Panc1 (cell line): ENCODE measurements at regions not wholly inside any gene's neighbourhood (a gene's known extent, or its start where the extent isn't known, plus 50 kb on each side); places are given as distances from the start of the nearest gene placed in this dataset.

Experiments
- ATAC-seq: fragments of 200-7000 bp; cut with Tn5 transposase; 2 replicates; pipeline ENCODE4 v1.9.1; 2020; ENCODE audit warnings: mild to moderate bottlenecking, moderate library complexity
- BruUV-seq: library from RNA; stranded (reverse); fragments of 400-500 nt; replicated peaks from 2 replicates; lab custom pipeline; 2021; lab: Mats Ljungman, UMichigan
- CTCF ChIA-PET: fragments of 300-600 bp; sonication (Branson Sonifier 250); formaldehyde crosslinking; loops from one replicate; lab custom pipeline; 2022; ENCODE audit warnings: antibody characterized with exemption; lab: Charles Lee
- POLR2A ChIA-PET: fragments of 300-600 bp; sonication (Branson Sonifier 250); formaldehyde crosslinking; loops from one replicate; lab custom pipeline; 2022; ENCODE audit warnings: antibody characterized with exemption; lab: Charles Lee
- DNase-seq: peaks from one replicate; pipeline ENCODE4 v3.0.0-alpha.2; 2010; ENCODE audit warnings: low read depth, low spot score
- H3K27ac ChIP-seq: 2 replicates; pipeline ENCODE4 v1.5.1; 2011; ENCODE audit warnings: mild to moderate bottlenecking, low read length, inconsistent platforms
- H3K27me3 ChIP-seq: fragments of 200-500 bp; sonication (Bioruptor generic); 2 replicates; pipeline ENCODE4 v1.6.0; 2014; ENCODE audit warnings: low read length, inconsistent platforms; ENCODE audit not compliant: control insufficient read depth, insufficient read depth
- H3K36me3 ChIP-seq: fragments of 200-500 bp; sonication (Bioruptor generic); 2 replicates; pipeline ENCODE4 v1.5.1; 2014; ENCODE audit warnings: inconsistent platforms, mild to moderate bottlenecking, low read length, moderate library complexity; ENCODE audit not compliant: control insufficient read depth, insufficient read depth
- H3K4me1 ChIP-seq: 2 replicates; pipeline ENCODE4 v1.5.1; 2011; ENCODE audit warnings: inconsistent platforms, mild to moderate bottlenecking, low read length, moderate library complexity; ENCODE audit not compliant: control insufficient read depth, insufficient read depth
- H3K4me3 ChIP-seq, 2 experiments: 2 replicates each; pipeline ENCODE4 v1.5.1; 2011 to 2012; ENCODE audit warnings: low read depth in 2 of 2, low read length in 2 of 2, mild to moderate bottlenecking in 2 of 2, inconsistent platforms in 1 of 2, moderate library complexity in 1 of 2
- H3K9me3 ChIP-seq: fragments of 200-500 bp; sonication (Bioruptor generic); 2 replicates; pipeline ENCODE4 v1.5.1; 2014; ENCODE audit warnings: low read depth, mild to moderate bottlenecking, inconsistent platforms, low read length, moderate library complexity; ENCODE audit not compliant: control insufficient read depth, insufficient read depth
- POLR2AphosphoS5 ChIP-seq: IDR thresholded peaks from 2 replicates; pipeline ENCODE4 v1.6.1; 2012; ENCODE audit warnings: mild to moderate bottlenecking, low read depth, low read length, moderate library complexity
- SIN3A ChIP-seq: IDR thresholded peaks from 2 replicates; pipeline ENCODE4 v1.6.1; 2012; ENCODE audit warnings: low read depth, mild to moderate bottlenecking, low read length, moderate library complexity, borderline replicate concordance; ENCODE audit not compliant: insufficient read depth
- TCF7L2 ChIP-seq: IDR thresholded peaks from 2 replicates; pipeline ENCODE4 v1.6.1; 2011; ENCODE audit warnings: mild to moderate bottlenecking, low read depth, low read length, inconsistent platforms
- in situ Hi-C: cut with HindIII; loops from 2 replicates; pipeline ENCODE4 v1.10.0; 2016; ENCODE audit warnings: low sequenced_read_pairs, low pct_unique_long_range_greater_than_20kb
- intact Hi-C: fragments of 100-400 bp; cut with micrococcal nuclease; formaldehyde crosslinking; loops from one replicate; pipeline ENCODE4 v1.10.0; 2022; ENCODE audit not compliant: unreplicated experiment
- TF ChIP-seq, protein P1 (sequence below): fragments of 450-650 bp; IDR thresholded peaks from 2 replicates; pipeline ENCODE4 v1.5.1; 2017; ENCODE audit warnings: mild to moderate bottlenecking
- TF ChIP-seq, protein P2 (sequence below), 2 experiments: IDR thresholded peaks; 2 replicates each; pipeline ENCODE4 v1.6.1; 2011 to 2012; ENCODE audit warnings: low read depth in 2 of 2, control low read depth in 1 of 2, low read length in 1 of 2, mild to moderate bottlenecking in 1 of 2, moderate library complexity in 1 of 2; ENCODE audit not compliant: insufficient read depth in 1 of 2

DNA sequence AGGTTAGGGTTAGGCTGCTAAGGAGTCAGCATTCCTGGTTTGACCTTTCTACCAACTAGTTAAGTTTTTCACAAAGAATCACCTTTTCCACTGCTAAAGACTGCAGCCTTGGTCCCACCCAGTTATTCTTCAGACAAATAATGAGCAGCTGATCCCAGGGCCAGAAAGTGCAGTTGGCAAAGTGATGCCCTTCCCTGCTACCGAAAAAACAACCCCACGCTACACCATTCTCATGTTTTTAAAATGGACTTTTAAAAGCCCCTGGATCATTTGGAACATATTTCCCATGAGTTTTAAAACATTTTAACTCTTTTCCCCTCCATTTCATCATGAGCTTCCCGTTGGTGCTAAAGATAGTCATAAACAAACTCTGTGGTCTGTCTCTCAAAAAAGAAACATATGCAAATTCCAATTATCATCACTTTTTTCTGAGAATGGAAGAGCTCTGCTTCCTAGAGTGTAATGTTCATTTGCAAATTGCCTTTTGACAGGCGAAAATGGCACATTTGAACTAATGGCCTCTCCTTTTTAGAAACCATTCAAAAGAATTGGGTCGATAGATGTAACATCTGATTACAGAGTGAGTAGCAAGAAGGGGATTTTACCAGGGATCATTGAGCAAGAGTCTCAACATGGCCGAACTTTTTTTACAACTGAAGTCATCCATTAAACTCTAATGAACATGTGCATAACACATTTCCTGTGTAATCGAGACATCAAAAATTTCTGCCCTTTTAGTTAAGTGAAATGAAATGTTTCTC lies 129.3 kb upstream of the RAP1B start:
- Histone ChIP-seq H3K27me3 (no peaks in the 10 kb centered on the region), H3K27ac (peak overlapping the region; percentile 60; the same call in 1 of the 2 replicates), H3K4me1 (peaks cover 12% of the 10 kb centered on the region), H3K9me3 (no peaks in the 10 kb centered on the region; the same call in 1 of the 2 replicates), H3K36me3 (no peaks in the 10 kb centered on the region), H3K4me3 (no peak overlapping the region)
- ATAC-seq (no peak), DNase-seq (no peak)
- no TSS peak for BruUV-seq
- POLR2A ChIA-PET, result interaction anchor here (0.7 kb wide), 1 partner anchor 115 kb away, joined by 3 read pairs; no protein-coding TSS in a partner anchor
- in situ Hi-C loops (no loop called here), intact Hi-C loops (no loop called here)
- CTCF ChIA-PET, result no interaction called here
- no peak for TF ChIP-seq POLR2AphosphoS5
- TF ChIP-seq SIN3A, result no peak
- TF ChIP-seq, protein P1, sequence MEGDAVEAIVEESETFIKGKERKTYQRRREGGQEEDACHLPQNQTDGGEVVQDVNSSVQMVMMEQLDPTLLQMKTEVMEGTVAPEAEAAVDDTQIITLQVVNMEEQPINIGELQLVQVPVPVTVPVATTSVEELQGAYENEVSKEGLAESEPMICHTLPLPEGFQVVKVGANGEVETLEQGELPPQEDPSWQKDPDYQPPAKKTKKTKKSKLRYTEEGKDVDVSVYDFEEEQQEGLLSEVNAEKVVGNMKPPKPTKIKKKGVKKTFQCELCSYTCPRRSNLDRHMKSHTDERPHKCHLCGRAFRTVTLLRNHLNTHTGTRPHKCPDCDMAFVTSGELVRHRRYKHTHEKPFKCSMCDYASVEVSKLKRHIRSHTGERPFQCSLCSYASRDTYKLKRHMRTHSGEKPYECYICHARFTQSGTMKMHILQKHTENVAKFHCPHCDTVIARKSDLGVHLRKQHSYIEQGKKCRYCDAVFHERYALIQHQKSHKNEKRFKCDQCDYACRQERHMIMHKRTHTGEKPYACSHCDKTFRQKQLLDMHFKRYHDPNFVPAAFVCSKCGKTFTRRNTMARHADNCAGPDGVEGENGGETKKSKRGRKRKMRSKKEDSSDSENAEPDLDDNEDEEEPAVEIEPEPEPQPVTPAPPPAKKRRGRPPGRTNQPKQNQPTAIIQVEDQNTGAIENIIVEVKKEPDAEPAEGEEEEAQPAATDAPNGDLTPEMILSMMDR, result no peak
- TF ChIP-seq, protein P2, sequence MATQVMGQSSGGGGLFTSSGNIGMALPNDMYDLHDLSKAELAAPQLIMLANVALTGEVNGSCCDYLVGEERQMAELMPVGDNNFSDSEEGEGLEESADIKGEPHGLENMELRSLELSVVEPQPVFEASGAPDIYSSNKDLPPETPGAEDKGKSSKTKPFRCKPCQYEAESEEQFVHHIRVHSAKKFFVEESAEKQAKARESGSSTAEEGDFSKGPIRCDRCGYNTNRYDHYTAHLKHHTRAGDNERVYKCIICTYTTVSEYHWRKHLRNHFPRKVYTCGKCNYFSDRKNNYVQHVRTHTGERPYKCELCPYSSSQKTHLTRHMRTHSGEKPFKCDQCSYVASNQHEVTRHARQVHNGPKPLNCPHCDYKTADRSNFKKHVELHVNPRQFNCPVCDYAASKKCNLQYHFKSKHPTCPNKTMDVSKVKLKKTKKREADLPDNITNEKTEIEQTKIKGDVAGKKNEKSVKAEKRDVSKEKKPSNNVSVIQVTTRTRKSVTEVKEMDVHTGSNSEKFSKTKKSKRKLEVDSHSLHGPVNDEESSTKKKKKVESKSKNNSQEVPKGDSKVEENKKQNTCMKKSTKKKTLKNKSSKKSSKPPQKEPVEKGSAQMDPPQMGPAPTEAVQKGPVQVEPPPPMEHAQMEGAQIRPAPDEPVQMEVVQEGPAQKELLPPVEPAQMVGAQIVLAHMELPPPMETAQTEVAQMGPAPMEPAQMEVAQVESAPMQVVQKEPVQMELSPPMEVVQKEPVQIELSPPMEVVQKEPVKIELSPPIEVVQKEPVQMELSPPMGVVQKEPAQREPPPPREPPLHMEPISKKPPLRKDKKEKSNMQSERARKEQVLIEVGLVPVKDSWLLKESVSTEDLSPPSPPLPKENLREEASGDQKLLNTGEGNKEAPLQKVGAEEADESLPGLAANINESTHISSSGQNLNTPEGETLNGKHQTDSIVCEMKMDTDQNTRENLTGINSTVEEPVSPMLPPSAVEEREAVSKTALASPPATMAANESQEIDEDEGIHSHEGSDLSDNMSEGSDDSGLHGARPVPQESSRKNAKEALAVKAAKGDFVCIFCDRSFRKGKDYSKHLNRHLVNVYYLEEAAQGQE (IDR thresholded peaks at IDR 0.05; ENCODE audit: insufficient read depth in 1 of 2, low read depth in 2 of 2, low read length in 1 of 2), result no peak
- no peak for TF ChIP-seq TCF7L2

DNA sequence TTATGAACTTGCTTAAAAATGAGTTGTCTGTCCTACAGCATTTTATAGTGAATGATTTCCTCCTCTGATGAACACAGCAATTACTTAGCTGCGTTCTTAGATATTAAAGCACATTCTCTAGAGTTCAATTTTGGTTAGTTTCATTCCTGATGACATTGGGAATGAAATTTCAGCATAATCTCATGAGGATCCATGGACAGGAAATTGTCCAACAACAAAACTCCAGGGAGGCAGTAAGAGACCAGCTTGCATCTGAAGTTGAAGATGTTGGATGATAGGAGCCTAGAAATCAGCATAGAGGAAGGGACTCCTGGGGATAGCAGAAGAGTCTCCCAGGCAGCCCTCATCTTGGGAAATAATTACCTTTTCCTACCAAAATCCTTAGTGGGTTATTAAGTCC lies 128.7 kb upstream of the RAP1B start:
- Histone ChIP-seq H3K36me3 (no peaks in the 10 kb centered on the region), H3K27me3 (no peaks in the 10 kb centered on the region), H3K27ac (peak overlapping the region; percentile 77), H3K4me3 (no peak overlapping the region), H3K9me3 (no peaks in the 10 kb centered on the region; the same call in 1 of the 2 replicates), H3K4me1 (peaks cover 12% of the 10 kb centered on the region)
- intact Hi-C loops (no loop called here), in situ Hi-C loops (no loop called here)
- no TSS peak for BruUV-seq
- POLR2A ChIA-PET, result no interaction called here
- ATAC-seq (no peak), DNase-seq (no peak)
- TF ChIP-seq, protein P2 (IDR thresholded peaks at IDR 0.05; ENCODE audit: insufficient read depth in 1 of 2, low read depth in 2 of 2, low read length in 1 of 2), result no peak
- no peak for TF ChIP-seq POLR2AphosphoS5
- no peak for TF ChIP-seq SIN3A
- TF ChIP-seq, protein P1, result no peak
- TF ChIP-seq TCF7L2, result no peak
- CTCF ChIA-PET, result no interaction called here
